Daoy (cell line): ENCODE measurements at regions not wholly inside any gene's neighbourhood (a gene's known extent, or its start where the extent isn't known, plus 50 kb on each side); places are given as distances from the start of the nearest gene placed in this dataset.

Experiments
- DNase-seq: peaks from one replicate; pipeline ENCODE4 v3.0.0-alpha.2; 2015; ENCODE audit warnings: low read depth

DNA sequence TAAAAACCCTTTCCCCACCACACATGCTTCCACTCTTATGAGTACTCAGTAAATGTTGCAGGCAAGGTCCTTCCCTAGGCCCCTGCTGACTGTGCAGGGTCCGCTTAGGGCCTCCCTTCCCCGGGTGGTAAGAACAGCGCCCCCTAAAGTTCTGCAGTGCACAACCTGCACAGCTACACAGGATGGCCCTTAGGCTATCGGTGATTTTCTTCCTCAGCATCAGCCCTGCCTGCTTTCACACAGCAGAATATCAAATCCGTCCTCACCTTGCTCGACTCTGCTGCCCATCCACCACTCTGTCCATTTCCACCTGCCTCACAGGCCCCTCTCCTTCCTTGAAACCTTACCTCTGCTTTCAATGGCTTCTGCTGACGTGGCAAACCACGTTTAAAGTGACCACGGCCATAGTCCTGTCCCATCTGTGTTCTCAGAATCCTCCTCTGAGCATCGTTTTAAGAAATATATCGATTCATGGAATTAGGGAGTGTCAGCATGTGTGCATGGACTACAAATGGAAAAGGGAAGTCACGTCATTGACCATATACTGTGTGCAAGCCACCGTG is 51.4 kb upstream of the TMEM132E start:
- DNase-seq, result peak; percentile 35

DNA sequence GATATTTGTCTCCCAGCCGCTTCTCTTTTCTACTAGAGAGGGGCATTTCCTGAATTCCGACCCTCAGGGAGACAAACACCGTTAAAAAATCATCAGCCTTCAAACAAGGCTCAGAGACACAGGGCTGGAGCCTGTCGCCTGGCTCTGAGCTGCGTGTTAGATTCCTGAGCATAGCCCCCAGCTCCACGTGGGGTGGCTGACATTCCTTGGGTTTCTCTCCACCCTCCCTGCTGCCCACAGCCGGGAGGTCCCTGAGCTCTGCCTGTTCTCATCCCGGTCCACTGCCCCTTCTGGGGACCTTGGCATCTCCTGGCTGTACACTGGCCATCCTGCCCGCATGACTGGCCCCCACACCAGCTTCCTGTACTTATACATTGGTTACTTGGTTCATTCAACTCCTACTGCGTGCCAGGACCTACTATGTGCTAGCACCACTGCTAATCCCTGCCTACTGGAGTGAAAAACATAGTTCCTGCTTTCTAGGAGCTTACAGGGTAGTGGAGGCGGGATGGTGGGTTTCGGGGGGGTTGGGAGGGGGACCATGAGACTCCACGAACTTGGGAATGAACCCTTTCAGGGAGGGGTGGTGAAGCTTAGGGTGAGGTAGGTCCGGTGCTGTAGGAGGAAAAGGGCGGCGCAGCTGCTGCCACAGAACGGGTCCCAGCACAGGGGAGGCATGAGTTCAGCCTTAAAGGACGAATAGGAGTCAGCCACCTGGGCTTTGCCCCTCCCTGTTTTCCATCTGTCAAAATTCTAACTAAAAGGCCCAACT is 52.1 kb upstream of the TMEM132E start:
- peak; percentile 23 for DNase-seq

DNA sequence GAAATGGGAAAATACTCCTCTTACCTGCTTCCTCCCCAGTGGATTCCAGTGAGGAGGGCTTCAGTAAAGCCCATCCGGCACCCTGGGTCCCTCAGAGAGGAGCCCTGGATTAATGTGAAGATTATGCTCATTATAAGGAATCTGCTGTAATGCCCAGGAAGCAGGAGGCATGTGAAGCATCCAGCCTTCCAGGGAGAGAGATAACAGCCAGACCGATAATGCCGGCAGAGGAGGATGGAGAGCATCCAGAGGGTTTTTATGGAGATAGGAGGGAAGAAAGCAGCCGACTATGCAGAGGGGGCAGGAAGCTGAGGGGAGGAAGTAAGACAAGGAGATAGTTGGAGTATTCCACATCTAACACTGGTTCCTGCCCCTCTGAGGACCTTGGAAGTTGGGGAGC is 53.7 kb upstream of the TMEM132E start:
- no peak for DNase-seq

DNA sequence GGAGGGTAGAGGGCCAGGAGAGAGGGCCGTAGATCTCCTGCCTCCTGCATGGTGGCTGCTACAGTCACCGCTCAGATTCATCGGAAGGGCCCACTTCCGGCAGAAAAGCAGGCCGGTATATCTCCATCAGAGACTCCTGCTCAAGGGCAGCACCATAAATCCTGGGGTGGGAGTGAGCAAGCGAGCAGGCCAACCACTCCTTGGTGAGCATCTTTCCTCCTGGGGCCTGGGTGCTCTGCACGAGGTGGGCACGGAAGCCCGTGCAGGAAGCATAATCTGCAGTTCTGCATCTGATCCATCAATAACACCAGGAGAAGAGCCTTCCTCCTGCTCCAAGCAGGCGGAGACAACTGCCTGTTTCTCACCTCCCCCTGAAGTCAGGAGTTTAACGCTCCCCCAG is 57.4 kb upstream of the TMEM132E start:
- DNase-seq, result no peak

DNA sequence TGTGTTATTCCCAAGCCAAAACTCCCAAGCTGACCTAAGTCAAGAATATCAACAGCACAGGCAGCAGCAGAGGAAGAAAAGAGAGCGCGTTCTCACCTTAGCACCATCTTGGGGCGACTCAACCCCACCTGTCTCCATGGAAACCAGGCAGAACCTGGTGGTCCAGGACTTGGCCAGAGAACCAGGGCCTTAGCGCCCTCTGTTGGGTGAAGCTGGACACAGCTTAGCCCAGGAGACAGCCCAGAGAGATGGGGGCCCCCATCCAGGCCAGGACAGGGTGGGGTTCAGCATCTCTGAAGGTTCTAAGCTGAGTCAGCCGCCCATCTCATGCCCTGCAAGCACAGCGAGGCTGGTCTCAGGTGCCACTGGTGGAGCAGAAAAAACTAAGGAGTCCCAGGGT is 60.1 kb upstream of the TMEM132E start:
- DNase-seq, result peak; percentile 47

DNA sequence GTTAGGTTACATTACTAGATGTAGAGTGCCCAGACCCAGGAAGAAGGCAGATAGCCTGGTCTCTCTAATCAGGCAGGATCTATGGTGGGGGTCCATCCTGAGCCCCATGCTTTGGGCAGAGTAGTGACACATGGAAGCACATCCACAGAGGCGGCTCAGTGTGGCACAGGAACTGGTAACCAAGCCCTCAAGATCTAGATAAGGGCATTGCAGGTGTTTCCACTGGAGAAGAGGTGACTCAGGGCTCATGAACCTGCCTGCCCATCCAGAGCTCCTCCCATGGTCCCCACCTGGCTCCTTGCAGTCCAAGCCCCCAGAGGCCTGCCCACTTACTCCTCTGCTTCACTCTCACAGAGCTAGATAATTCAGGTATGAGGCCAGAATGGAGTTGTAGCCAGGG is 62.0 kb upstream of the TMEM132E start:
- DNase-seq, result no peak

DNA sequence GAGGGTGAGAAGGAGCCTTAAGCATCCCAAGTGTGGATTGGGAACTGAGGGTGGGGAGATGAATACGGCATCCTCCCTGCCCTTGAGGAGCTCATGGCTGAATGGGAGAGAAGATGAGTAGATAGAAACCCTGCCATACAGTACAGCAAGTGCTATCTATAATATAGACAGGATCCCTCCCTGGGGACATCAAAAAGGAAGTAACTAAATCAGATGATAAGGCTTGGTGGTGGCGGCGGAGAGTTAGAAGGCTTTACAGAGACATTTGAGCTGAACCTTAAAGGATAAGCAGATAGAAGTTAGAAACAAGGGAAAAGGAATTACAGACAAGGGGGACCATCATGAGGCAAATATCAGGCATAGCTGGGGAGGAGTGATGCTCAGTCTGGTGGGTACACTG is 67.5 kb upstream of the TMEM132E start:
- no peak for DNase-seq

DNA sequence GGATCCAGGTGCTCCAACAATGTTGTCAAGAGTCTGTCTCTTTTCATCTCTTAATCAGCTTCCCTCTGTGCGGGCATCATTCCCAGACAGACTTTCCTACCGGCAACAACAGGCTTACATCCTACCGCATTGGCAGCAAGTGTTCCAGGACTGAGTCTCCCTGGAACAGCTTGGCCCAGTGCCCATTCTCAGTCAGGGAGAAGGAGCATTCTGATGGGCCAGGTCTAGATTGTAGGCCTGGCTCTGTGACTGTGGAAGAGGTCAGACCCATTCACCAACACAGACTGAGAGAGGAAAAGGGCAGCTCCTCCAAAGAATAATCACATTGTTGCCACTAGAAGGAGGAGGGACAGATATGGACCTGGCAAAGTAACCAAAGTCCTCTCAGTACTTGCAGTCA is 68.1 kb upstream of the TMEM132E start:
- DNase-seq, result peak; percentile 13

DNA sequence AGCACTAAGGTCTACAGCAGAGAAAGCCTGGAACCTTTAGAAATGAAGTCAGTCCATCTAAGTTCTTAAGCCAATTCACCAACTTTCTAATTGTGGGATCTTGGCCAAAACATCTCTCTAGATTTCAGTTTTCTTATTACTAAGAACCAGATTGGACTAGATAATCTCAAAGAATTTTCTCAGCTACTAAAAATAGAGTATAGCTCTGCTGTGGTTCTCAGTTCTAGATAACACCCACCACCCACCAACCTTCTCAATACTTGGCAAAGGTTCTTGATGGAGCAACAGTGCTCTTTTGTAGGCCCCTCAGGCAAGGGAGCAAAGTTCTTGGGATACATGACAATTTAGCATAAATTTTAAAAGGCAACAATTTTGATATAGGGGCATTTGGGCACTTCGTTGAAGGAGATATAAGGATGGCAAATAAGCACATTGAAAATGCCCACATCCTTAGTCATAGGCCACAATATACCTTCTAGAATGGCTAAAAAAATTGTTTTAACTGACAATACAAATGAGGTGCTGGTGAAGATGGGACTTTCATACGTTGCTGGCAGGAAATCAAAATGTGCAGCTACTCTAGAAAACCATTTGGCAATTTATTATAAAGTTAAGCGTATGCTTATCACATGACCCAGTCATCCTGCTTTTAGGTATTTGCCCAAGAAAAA is 74.4 kb upstream of the TMEM132E start:
- DNase-seq, result no peak

DNA sequence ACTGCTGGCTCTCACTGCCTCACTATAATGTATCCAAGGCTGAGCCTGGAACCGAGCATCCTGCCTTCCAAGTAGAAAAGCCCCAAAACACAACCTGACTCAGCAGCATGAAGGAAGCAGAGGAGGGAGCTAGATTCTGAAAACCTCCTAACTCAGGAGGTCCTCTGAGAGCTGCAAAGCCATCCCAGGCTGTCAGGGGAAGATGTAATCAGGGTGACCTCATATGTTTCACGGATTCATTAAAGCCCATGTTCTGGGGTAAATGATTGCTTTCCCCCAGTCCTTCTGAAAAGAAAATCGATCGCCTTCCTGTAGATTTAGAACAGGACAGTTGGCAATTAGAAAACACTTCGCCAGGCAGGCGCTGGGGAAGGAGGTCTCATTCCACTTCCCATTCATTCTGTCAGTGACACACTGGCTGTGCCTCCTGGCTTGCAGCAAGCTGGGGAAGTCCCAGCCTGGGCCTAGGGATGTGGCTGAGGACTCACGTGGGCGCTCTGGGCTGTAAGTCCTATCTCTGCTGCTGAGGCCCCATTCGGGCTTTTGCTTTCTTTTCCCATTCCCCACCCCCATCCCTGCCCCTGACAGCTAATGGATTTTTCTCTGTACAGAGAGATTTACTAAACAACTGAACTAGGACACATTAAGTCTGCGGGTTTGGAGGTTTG is 75.7 kb upstream of the TMEM132E start:
- DNase-seq, result peak; percentile 86

DNA sequence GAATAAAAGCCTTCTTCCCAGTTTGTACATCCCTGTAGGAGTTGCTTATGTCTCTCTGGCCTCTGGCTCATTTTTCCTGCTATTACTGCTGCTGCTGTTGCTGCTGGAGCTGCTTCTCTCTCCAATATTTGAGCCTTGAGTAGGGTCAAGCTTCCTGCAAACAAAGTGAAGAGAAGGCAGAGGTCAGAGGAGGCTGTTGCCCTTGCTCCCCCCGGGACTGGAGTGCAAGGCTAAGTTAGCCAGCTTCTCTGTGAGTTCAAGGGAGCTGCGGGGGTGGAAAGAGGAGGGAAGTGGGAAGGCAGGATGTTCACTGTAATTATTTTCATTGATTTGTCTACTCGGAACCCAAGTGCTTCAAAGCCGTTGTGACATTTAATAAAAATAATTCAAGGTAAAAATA is 77.0 kb upstream of the TMEM132E start:
- no peak for DNase-seq

DNA sequence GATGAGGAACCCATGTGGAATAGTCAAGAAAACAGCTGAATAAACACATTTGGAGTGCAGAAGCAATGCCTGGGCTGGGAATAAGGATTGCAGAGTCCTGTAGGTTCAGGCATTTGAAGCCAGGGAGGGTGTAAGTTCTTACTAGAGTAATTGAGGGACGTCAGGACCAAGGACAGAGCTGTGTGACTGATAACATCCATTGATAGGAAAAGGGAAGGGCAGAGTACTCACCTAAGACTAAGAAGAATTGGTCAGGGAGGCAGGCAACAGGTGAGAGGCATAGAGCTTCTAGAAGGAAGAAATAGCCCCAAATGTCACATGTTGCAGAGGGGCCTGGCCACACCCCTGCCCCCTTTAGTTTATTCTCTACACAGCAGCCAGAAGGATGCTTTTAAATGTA is 79.8 kb upstream of the TMEM132E start:
- DNase-seq, result peak; percentile 33

DNA sequence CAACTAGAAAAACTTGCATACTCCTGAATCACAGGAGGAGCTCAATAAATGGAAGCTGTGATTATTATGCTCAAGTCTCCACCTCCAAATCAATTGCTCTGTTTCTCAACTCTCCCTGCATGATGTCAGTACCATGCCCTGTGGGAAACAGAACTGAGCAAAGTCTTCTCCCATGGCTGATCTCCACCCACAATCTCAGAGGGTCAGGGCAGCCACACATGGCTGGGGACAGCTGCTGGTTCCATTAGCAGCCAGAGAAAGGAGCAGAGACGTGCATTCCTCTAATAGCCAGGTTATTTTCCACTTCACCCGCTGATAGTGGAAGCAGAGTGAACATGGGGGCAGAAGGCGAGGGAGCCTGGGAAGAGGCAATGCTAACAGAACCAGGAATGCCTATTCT is 85.5 kb upstream of the TMEM132E start:
- no peak for DNase-seq

DNA sequence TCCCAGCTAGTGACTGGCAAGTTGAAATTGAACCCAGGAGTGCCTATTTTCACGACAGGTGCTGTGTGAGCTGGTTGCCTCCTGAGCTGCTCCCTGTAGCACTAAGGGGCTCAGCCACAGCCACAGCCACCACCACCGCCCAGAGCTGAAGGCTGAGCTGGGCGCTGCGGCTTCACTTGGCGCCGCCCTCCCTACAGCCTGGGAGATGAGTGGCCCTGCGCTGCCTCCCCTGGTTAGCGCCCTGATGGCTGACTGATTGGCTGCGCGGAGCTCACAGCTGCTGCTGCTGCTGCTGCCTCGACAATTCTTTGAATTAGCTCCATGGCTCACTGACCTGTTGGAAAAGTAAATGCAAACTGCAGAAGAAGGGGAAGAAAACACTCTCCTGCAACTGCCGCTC is 91.8 kb upstream of the TMEM132E start:
- peak; percentile 35 for DNase-seq

DNA sequence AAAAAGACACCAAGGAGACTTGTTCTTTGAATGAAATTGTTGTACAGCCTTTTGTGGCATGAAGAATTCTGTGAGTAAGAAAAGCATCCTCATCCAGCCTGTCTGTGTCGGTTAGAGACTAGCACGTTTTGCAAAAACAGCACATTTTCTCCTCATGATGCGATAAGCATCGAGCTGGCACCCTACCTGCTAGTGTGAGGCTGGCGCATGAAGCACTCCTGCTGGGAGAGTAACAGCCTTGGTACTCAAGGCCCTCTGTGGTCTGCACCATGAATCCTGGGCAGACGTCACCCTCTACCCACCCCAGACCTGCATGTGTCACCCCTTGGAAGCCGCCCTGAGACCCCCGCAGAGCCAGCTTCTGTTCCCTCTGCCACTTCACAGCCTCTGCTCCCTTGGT is 92.6 kb upstream of the TMEM132E start:
- DNase-seq, result peak; percentile 18

DNA sequence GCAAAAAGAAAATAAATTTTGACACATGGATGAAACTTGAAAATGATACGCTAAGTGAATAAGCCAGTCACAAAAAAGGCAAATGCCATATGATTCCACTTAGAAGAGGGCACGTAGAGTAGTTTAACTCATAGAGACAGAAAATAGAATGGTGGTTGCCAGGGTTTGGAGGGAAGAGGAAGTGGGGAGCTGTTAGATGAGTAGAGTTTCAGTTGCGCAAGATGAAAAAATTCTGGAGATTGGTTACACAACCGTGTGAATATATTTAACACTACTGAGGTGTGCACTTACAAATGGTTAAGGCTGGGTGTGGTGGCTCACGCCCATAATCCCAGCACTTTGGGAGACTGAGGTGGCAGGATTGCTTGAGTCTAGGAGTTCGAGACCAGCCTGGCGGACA is 93.4 kb upstream of the TMEM132E start:
- no peak for DNase-seq

DNA sequence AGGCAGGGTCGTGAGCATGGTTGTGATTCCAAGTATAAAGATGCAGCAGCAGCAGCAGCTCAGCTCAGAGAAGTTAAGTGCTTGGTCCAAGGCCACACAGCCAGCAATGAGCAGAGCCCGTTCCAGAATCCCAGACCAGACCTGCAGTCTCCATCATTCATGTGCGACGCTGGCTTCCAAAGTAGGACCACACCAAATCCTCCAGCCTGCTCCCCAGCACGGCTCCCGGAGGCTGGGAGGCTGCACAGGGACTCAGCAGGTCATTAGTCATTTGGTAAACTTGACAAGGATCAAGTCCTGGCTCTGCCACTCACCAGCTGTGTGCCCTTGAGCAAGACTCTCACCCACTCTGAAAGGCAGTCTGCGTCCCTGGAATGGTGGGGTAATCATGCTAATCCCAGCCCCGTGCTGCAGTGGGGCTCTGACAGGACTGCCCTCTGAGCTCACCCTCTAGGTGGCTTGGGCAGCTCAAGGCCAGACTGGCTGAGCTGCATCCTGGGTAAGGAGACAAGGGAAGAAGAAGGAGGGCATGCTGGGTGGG is 95.1 kb upstream of the TMEM132E start:
- DNase-seq, result no peak

DNA sequence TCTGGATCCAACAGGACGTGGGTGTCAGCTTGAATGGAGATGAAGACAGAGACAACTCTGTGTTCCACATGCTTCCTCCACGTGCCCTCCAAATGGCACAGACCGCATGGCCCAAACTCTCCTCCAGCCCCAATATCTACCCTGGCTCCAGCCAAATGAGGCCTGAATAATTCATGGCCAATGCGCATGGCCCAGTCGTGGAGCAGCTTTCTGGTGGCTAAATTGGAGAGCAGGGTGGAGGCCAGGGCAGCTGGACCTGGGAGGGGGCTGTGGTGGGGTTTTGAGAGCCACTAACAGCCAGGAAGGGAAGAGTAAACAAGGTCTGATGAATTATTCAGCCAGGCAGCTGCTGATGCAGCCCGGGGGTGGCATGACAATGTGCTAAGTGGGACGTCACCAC is 96.7 kb upstream of the TMEM132E start:
- no peak for DNase-seq

DNA sequence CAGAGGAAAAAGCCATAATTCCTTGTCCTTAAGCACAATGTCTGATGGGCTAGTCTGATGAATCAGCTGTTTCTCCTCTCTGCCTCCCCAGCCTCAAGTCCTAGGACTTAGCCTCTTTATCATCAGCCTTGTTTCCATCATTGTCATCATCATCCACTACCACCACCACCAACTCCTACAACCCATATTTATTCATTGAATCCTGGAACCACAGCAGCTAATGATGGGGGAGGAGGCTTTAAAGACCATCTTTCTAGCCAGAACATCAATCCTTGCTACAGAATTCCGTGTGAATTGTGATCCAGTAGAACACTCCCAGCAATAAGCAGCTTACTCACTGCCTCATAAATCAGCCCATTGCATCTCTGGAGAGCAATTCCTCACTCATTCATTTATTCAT is 97.6 kb upstream of the TMEM132E start:
- no peak for DNase-seq

DNA sequence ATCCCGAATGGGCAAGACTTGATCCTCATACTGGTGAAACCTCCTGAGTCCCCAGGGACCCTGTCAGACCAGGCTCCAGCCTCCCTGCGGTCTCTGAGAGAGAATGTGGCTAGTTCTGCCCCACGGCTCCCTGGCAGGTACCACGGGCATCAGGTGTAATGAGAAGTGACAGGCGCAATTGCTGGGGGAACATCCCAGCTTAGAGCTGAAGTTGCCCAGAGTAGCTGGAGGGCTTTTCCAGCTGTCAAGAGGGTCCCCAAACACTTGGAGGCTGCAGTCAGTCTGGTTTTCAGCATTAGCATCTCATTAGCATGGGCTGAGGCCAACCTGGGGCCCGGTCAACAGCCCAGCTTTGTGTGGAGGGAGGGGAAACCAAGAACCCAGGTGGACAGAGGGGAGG is 100.0 kb upstream of the TMEM132E start:
- no peak for DNase-seq

DNA sequence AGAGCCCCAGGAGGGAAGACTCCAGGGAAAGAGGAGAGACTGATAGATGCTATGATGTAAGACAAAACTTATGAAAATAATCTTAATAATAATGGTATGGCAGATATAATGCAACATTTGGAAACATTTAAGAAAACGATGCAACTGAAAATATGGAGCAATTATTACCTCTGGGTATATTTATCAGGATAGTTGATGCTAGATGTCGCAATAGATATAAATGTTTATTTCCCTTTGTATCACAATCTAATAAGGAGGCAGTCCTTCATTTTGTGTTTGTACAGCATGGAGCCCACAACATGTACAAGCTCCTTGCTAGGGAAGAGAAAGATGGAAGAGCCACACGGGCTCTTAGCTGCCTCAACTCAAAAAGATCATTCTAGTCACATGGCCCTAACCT is 101.1 kb upstream of the TMEM132E start:
- no peak for DNase-seq

DNA sequence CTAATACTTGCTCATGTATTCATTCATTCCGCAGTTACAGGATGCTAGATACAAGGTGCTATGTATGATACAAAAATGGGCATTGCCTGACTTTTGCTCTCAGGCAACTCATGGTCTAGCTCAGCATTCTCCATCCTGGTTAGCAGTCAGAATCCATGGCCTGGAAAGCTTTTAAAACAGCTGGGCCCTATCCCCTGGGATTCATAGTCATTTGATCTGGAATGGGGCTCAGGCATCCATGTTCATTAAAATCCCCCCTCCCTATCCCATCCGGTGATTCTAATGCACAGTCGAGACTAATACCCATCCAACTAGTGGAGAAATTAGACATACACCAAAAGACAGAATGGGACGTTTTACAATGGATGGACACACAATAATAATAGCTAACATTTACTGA is 104.1 kb upstream of the TMEM132E start:
- no peak for DNase-seq

DNA sequence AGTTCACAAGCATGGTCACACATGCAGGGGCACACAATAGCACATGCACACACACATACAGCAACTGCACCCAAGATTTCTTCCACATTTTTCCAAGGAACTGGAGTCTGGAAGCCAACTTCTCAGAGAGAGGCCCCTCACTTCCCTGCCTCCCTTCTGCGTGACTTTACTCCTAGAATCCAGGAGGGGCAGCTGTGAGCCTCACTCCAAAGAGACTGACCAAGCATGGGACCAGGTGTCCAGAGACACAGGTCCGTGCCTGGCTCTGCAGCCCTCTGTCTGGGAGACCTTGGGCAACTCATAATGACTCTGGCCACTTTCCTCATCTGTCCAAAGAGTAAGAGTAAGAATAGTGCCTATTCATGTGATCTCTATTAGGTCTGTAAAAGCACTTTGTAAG is 104.7 kb upstream of the TMEM132E start:
- no peak for DNase-seq
